ENCODE measurements at regions not wholly inside any gene's neighbourhood (a gene's known extent, or its start where the extent isn't known, plus 50 kb on each side); places are given as distances from the start of the nearest gene placed in this dataset.

DNA sequence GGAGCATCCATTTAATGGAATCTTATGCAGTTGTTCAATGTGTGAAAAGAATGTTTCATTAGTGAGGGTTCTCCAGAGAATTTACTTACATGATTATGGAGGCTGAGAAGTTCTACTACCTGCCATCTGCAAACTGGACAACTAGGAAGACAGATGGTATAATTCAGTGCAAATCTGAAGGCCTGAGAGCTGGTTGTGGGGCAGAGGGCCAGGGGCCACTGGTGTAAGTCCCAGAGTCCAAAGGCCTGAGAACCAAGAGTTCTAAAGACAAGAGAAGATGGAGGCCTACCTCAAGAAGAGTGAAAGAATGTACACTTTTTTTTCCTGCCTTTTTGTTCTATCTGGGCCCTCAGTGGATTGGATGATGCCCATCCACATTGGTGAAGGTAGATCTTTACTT is 114.8 kb downstream of the DDX1 start:
- DNase-seq: no peak
- no peaks in the 10 kb centered on the region for H3K4me1 ChIP-seq
- no peaks in the 10 kb centered on the region for H3K27me3 ChIP-seq
- no peak overlapping the region for H3K4me3 ChIP-seq
- TF ChIP-seq POLR2A (IDR thresholded peaks at IDR 0.05) (no peak), CTCF (IDR thresholded peaks at IDR 0.05) (no peak)
- no peaks in the 10 kb centered on the region for H3K36me3 ChIP-seq
- no peaks in the 10 kb centered on the region for H3K9me3 ChIP-seq
- no peak overlapping the region for H3K27ac ChIP-seq

DNA sequence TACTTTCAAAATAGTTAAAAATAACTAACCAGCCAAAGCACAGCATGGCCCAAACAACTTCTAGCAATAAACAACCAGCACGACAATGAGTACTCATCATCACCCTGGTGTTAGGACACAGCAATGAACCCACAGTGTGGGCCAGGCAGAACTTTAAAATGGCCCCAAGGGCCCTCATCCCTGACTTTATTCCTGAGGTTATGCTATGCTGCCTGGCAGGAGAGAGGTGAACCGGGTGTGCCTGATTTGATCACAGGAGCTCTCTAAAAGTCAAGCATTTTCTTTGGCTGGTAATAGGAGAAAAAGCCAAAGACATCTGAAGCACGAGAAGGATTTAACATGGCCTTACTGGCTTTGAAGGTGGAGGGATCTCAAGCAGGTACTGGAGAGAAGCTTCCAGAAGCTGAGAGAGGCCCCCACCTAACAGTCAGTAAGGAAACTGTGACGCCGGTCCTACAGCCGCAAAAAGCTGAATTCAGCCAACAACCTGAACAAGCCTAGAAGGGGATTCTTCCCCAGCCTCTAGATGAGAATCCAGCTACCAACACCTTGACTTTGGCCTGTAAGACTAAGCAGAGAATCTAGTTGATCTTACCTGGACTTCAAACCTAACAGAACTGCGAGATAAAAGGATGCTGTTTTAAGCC is 115.4 kb downstream of the DDX1 start:
- no peak overlapping the region for H3K27ac ChIP-seq
- DNase-seq: no peak
- H3K4me1 ChIP-seq: no peaks in the 10 kb centered on the region
- no peak for TF ChIP-seq POLR2A (IDR thresholded peaks at IDR 0.05)
- no peaks in the 10 kb centered on the region for H3K9me3 ChIP-seq
- H3K36me3 ChIP-seq: no peaks in the 10 kb centered on the region
- no peaks in the 10 kb centered on the region for H3K27me3 ChIP-seq
- H3K4me3 ChIP-seq: no peak overlapping the region

GRCh38 chr2:15708161-15708560 is 116.5 kb downstream of the DDX1 start:
- H3K4me1 ChIP-seq: no peaks in the 10 kb centered on the region
- DNase-seq: no peak
- H3K27ac ChIP-seq: no peak overlapping the region
- H3K27me3 ChIP-seq: no peaks in the 10 kb centered on the region
- H3K4me3 ChIP-seq: no peak overlapping the region
- TF ChIP-seq CTCF (IDR thresholded peaks at IDR 0.05) (no peak), POLR2A (IDR thresholded peaks at IDR 0.05) (no peak)
- H3K9me3 ChIP-seq: no peaks in the 10 kb centered on the region
- H3K36me3 ChIP-seq: no peaks in the 10 kb centered on the region

DNA sequence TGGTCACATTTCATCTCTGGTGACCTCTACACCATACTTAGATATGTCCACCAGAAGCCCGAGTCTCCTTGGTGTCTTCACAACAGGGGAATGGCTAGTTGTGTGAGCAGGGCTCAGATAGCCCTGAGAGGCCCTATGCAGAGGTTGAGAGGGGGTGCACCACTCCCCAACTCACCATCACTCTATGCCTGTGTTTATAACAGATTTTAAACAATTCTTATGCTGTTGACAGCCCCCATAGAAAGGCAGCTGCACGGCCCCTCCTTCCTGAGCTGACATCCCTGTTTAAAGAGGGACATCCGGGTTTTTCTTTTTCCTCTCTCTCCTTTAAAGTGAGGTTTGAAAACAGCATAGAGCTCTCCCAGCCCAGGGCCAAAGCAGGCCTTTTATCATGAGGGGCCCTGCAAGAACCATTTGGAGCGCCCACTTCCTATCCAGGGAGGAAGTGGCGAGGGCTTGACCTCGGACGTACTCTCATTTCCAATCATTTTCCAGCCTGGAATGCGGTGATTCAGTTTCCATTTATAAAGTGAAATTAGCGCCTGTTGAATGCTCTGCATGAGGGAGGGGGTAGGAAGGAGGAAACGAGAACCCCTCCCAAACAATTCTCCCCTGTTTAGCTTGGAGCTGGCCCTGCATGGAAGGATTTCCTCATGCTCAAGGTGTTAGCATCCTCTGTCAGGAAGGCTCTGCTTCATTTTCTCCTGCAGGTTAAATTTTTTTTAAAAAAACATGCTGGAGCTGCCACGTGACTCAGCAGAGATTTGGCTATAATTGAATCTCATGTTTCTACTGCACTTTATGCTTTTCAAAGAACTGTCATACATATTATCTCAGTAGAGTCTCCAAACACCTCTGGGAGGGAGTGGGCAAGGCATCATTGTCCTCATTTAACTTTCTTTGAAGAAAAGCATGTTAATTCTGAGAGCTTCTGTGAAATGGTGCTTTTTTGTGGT is 117.5 kb downstream of the DDX1 start:
- DNase-seq: no peak
- Histone ChIP-seq H3K9me3 (no peaks in the 10 kb centered on the region), H3K4me3 (no peak overlapping the region), H3K27me3 (no peaks in the 10 kb centered on the region), H3K4me1 (no peaks in the 10 kb centered on the region), H3K27ac (no peak overlapping the region), H3K36me3 (no peaks in the 10 kb centered on the region)
- TF ChIP-seq POLR2A (IDR thresholded peaks at IDR 0.05) (no peak), CTCF (IDR thresholded peaks at IDR 0.05) (no peak)

- TF ChIP-seq CTCF (IDR thresholded peaks at IDR 0.05): no peak
- no peak for TF ChIP-seq POLR2A (IDR thresholded peaks at IDR 0.05)
- no peak overlapping the region for H3K27ac ChIP-seq
- H3K4me1 ChIP-seq: no peaks in the 10 kb centered on the region
Observed at GRCh38 chr2:15711126-15711860, 119.6 kb downstream of the DDX1 start.

More at GRCh38 chr2:15711126-15711860, 119.6 kb downstream of the DDX1 start:
- Histone ChIP-seq H3K36me3 (no peaks in the 10 kb centered on the region), H3K4me3 (no peak overlapping the region), H3K9me3 (no peaks in the 10 kb centered on the region), H3K27me3 (no peaks in the 10 kb centered on the region)
- no peak for DNase-seq

All from Peyer's patch (tissue), 4 donors.